A549 (cell line): ENCODE measurements at regions not wholly inside any gene's neighbourhood (a gene's known extent, or its start where the extent isn't known, plus 50 kb on each side); places are given as distances from the start of the nearest gene placed in this dataset.

Experiments
- ATAC-seq, 2 experiments: fragments of 200-7000 bp in 1 of 2; fragments of >200 bp in 1 of 2; cut with Nextera tagmentation in 1 of 2; cut with Tn5 transposase in 1 of 2; 3 replicates each; pipeline versions ENCODE4 v1.8.0 to v1.9.1; 2018 to 2020; ENCODE audit warnings: mild to moderate bottlenecking in 1 of 2, moderate library complexity in 1 of 2
- CTCF ChIA-PET: fragments of 300-600 bp; sonication (Branson Sonifier 250); formaldehyde crosslinking; extraction: SDS; loops from one replicate; lab custom pipeline; 2021; ENCODE audit warnings: antibody characterized with exemption, inconsistent platforms; lab: Yijun Ruan, JAX
- POLR2A ChIA-PET: fragments of 350-600 bp; formaldehyde crosslinking; extraction: SDS; loops from one replicate; lab custom pipeline; 2021; ENCODE audit warnings: antibody characterized with exemption, inconsistent platforms; lab: Yijun Ruan, JAX
- DNase-seq, 2 experiments: peaks; one replicate each; pipeline versions ENCODE4 v3.0.0 to v3.0.0-alpha.2; 2011 to 2016; ENCODE audit warnings: low read depth in 1 of 2, low spot score in 1 of 2
- FAIRE-seq: peaks from 2 replicates; lab custom pipeline; 2011; peaks lifted over from hg19 to GRCh38; lab: Jason Lieb, UNC
- H3K27ac ChIP-seq, 2 experiments: fragments of >200 bp; sonication (Bioruptor Twin); formaldehyde crosslinking; 3 replicates each; pipeline ENCODE4 v1.5.1; 2016 to 2017
- H3K4me1 ChIP-seq: fragments of >200 bp; sonication (Bioruptor Twin); formaldehyde crosslinking; 3 replicates; pipeline ENCODE4 v1.6.1; 2016
- H3K4me2 ChIP-seq: fragments of >200 bp; sonication (Bioruptor Twin); formaldehyde crosslinking; 3 replicates; pipeline ENCODE4 v1.6.1; 2016
- H3K4me3 ChIP-seq: fragments of >200 bp; sonication (Bioruptor Twin); formaldehyde crosslinking; 3 replicates; pipeline ENCODE4 v1.5.1; 2016
- H3K9me3 ChIP-seq: fragments of >200 bp; sonication (Bioruptor Twin); formaldehyde crosslinking; 3 replicates; pipeline ENCODE4 v1.6.1; 2016
- CBX2 ChIP-seq: fragments of 200-600 bp; sonication (generic); IDR thresholded peaks from 2 replicates; pipeline ENCODE4 v1.6.1; 2016; ENCODE audit warnings: low read depth, mild to moderate bottlenecking, borderline replicate concordance
- CHD4 ChIP-seq: fragments of 200-600 bp; sonication (generic); IDR thresholded peaks from 2 replicates; pipeline ENCODE4 v1.6.1; 2016; ENCODE audit warnings: antibody characterized with exemption, mild to moderate bottlenecking, borderline replicate concordance
- EHF ChIP-seq: fragments of 250-450 bp; sonication (Bioruptor Pico); IDR thresholded peaks from 2 replicates; pipeline ENCODE4 v1.5.0; 2020; ENCODE audit warnings: mild to moderate bottlenecking
- EHMT2 ChIP-seq: fragments of 200-600 bp; sonication (generic); IDR thresholded peaks from 2 replicates; pipeline ENCODE4 v1.6.1; 2016; ENCODE audit warnings: antibody characterized with exemption, low read depth, mild to moderate bottlenecking, moderate library complexity
- EP300 ChIP-seq, 2 experiments: fragments of >200 bp; sonication (Bioruptor Twin); formaldehyde crosslinking; IDR thresholded peaks; 2 replicates in 1 of 2; 3 replicates in 1 of 2; pipeline ENCODE4 v1.6.1; 2016 to 2017
- ESRRA ChIP-seq: fragments of 150-350 bp; IDR thresholded peaks from 2 replicates; pipeline ENCODE4 v1.6.1; 2014; ENCODE audit warnings: mild to moderate bottlenecking, low read length, borderline replicate concordance
- FOXS1 ChIP-seq: fragments of 250-450 bp; sonication (Bioruptor Pico); IDR thresholded peaks from 2 replicates; pipeline ENCODE4 v1.5.0; 2020; ENCODE audit warnings: mild to moderate bottlenecking, moderate library complexity
- GATA3 ChIP-seq: IDR thresholded peaks from 2 replicates; pipeline ENCODE4 v1.6.1; 2012; ENCODE audit warnings: borderline replicate concordance
- HEYL ChIP-seq: fragments of 250-450 bp; sonication (Bioruptor Pico); IDR thresholded peaks from 2 replicates; pipeline ENCODE4 v1.8.0; 2021; ENCODE audit warnings: mild to moderate bottlenecking, moderate library complexity
- HOXA7 ChIP-seq: fragments of 250-450 bp; sonication (Bioruptor Pico); IDR thresholded peaks from 2 replicates; pipeline ENCODE4 v1.5.0; 2020; ENCODE audit warnings: mild to moderate bottlenecking, moderate library complexity
- HOXB5 ChIP-seq: fragments of 250-450 bp; sonication (Bioruptor Pico); IDR thresholded peaks from 2 replicates; pipeline ENCODE4 v1.5.0; 2020; ENCODE audit warnings: mild to moderate bottlenecking, moderate library complexity
- KDM1A ChIP-seq: fragments of 200-600 bp; sonication (generic); IDR thresholded peaks from 2 replicates; pipeline ENCODE4 v1.6.1; 2016; ENCODE audit warnings: low read depth, mild to moderate bottlenecking
- KDM5A ChIP-seq: fragments of 200-600 bp; sonication (generic); IDR thresholded peaks from 2 replicates; pipeline ENCODE4 v1.6.1; 2016; ENCODE audit warnings: antibody characterized with exemption, mild to moderate bottlenecking
- MAFK ChIP-seq: fragments of 450-650 bp; IDR thresholded peaks from 2 replicates; pipeline ENCODE4 v1.6.1; 2014; ENCODE audit not compliant: partially characterized antibody
- MYC ChIP-seq: IDR thresholded peaks from 2 replicates; pipeline ENCODE4 v1.6.1; 2012; ENCODE audit warnings: mild to moderate bottlenecking, inconsistent platforms, low read length, improper control_type of control experiment, borderline replicate concordance
- PHF8 ChIP-seq: fragments of 200-600 bp; sonication (generic); IDR thresholded peaks from 2 replicates; pipeline ENCODE4 v1.6.1; 2016; ENCODE audit warnings: low read depth, mild to moderate bottlenecking, antibody characterized with exemption, moderate library complexity, borderline replicate concordance
- POLR2AphosphoS2 ChIP-seq: conservative IDR thresholded peaks from 2 replicates; pipeline ENCODE4 v1.6.1; 2012; ENCODE audit warnings: low read length, improper control_type of control experiment, inconsistent platforms
- RCOR1 ChIP-seq: fragments of 150-350 bp; IDR thresholded peaks from 2 replicates; pipeline ENCODE4 v1.6.1; 2014; ENCODE audit warnings: antibody characterized with exemption, low read length, low read depth
- RFX5 ChIP-seq: fragments of 450-650 bp; IDR thresholded peaks from 2 replicates; pipeline ENCODE4 v1.7.1; 2014; ENCODE audit warnings: antibody characterized with exemption, mild to moderate bottlenecking, moderate library complexity
- TFCP2L1 ChIP-seq: fragments of 250-450 bp; sonication (Bioruptor Pico); IDR thresholded peaks from 2 replicates; pipeline ENCODE4 v1.5.0; 2021; ENCODE audit warnings: mild to moderate bottlenecking
- ZFP36 ChIP-seq: fragments of 450-650 bp; IDR thresholded peaks from 2 replicates; pipeline ENCODE4 v1.6.1; 2014; ENCODE audit warnings: borderline replicate concordance; ENCODE audit not compliant: partially characterized antibody
- ZNF302 ChIP-seq: fragments of 250-450 bp; sonication (Bioruptor Pico); IDR thresholded peaks from 2 replicates; pipeline ENCODE4 v1.9.0; 2021; ENCODE audit warnings: inconsistent platforms, mild to moderate bottlenecking, moderate library complexity
- WGBS: methylation state at CpG from one replicate; pipeline ENCODE4 v1.1.6; 2017; ENCODE audit errors: missing lambda C conversion rate; 5-methylcytosine and 5-hydroxymethylcytosine counted together
- TF ChIP-seq, protein P1 (sequence below): IDR thresholded peaks from 2 replicates; pipeline ENCODE4 v1.6.1; 2012; ENCODE audit warnings: low read depth, borderline replicate concordance
- TF ChIP-seq, protein P2 (sequence below): fragments of 200-600 bp; sonication (generic); IDR thresholded peaks from 2 replicates; pipeline ENCODE4 v1.6.1; 2016; ENCODE audit warnings: antibody characterized with exemption, mild to moderate bottlenecking, moderate library complexity
- TF ChIP-seq, protein P3 (sequence below): fragments of >200 bp; sonication (Bioruptor Twin); formaldehyde crosslinking; IDR thresholded peaks from 3 replicates; pipeline ENCODE4 v1.5.1; 2016
- TF ChIP-seq, protein P4 (sequence below): fragments of 250-450 bp; sonication (Bioruptor Pico); IDR thresholded peaks from 2 replicates; pipeline ENCODE4 v1.5.0; 2021; ENCODE audit warnings: mild to moderate bottlenecking, moderate library complexity, borderline replicate concordance
- TF ChIP-seq, protein P5 (sequence below): fragments of >200 bp; sonication (Bioruptor Twin); formaldehyde crosslinking; IDR thresholded peaks from 2 replicates; pipeline ENCODE4 v1.6.1; 2016

DNA sequence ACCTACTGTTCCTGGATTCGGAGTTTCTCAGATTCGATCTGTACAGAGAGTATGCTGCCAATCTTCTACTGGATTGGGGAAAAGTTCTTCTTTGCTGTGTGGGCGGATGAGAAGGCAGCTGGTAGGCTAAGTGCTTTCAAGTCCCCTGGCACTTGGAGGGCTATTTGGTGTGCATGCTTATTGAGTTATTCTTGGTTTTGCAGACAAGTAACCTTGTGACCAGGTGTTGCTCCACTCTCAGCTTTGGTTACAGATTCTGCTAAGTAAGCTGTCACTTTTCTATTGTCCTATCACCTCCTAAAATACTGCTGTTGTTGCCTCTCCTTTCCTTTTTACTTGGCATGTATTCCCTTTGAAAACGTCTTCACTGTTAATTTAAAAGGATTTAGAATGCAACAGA lies 1375.1 kb upstream of the LRRTM3 start:
- no peak for FAIRE-seq
- no peak for DNase-seq
- Histone ChIP-seq H3K4me3 (no peak overlapping the region), H3K4me1 (no peaks in the 10 kb centered on the region), H3K4me2 (no peak overlapping the region), H3K9me3 (no peaks in the 10 kb centered on the region), H3K27ac (no peak overlapping the region)
- ChIA-PET POLR2A (no interaction called here), CTCF (no interaction called here)
- ATAC-seq = no peak
- 55% methylated on average over 4 of the region's 4 CpGs for WGBS
- no peak for TF ChIP-seq MAFK
- TF ChIP-seq HEYL (CRISPR knock-in tag) = no peak
- TF ChIP-seq CHD4 = no peak
- TF ChIP-seq KDM1A = no peak
- TF ChIP-seq, protein P1, sequence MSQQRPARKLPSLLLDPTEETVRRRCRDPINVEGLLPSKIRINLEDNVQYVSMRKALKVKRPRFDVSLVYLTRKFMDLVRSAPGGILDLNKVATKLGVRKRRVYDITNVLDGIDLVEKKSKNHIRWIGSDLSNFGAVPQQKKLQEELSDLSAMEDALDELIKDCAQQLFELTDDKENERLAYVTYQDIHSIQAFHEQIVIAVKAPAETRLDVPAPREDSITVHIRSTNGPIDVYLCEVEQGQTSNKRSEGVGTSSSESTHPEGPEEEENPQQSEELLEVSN = no peak
- TF ChIP-seq FOXS1 (CRISPR knock-in tag) = no peak
- TF ChIP-seq TFCP2L1 (CRISPR knock-in tag) = no peak
- no peak for TF ChIP-seq KDM5A
- no peak for TF ChIP-seq EP300 (IDR thresholded peaks at IDR 0.05)
- TF ChIP-seq PHF8 = no peak
- no peak for TF ChIP-seq HOXA7 (CRISPR knock-in tag)
- no peak for TF ChIP-seq HOXB5
- TF ChIP-seq, protein P2, sequence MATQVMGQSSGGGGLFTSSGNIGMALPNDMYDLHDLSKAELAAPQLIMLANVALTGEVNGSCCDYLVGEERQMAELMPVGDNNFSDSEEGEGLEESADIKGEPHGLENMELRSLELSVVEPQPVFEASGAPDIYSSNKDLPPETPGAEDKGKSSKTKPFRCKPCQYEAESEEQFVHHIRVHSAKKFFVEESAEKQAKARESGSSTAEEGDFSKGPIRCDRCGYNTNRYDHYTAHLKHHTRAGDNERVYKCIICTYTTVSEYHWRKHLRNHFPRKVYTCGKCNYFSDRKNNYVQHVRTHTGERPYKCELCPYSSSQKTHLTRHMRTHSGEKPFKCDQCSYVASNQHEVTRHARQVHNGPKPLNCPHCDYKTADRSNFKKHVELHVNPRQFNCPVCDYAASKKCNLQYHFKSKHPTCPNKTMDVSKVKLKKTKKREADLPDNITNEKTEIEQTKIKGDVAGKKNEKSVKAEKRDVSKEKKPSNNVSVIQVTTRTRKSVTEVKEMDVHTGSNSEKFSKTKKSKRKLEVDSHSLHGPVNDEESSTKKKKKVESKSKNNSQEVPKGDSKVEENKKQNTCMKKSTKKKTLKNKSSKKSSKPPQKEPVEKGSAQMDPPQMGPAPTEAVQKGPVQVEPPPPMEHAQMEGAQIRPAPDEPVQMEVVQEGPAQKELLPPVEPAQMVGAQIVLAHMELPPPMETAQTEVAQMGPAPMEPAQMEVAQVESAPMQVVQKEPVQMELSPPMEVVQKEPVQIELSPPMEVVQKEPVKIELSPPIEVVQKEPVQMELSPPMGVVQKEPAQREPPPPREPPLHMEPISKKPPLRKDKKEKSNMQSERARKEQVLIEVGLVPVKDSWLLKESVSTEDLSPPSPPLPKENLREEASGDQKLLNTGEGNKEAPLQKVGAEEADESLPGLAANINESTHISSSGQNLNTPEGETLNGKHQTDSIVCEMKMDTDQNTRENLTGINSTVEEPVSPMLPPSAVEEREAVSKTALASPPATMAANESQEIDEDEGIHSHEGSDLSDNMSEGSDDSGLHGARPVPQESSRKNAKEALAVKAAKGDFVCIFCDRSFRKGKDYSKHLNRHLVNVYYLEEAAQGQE = no peak
- TF ChIP-seq EHMT2 = no peak
- TF ChIP-seq EHF = no peak
- no peak for TF ChIP-seq GATA3
- TF ChIP-seq RCOR1 = no peak
- TF ChIP-seq, protein P3, sequence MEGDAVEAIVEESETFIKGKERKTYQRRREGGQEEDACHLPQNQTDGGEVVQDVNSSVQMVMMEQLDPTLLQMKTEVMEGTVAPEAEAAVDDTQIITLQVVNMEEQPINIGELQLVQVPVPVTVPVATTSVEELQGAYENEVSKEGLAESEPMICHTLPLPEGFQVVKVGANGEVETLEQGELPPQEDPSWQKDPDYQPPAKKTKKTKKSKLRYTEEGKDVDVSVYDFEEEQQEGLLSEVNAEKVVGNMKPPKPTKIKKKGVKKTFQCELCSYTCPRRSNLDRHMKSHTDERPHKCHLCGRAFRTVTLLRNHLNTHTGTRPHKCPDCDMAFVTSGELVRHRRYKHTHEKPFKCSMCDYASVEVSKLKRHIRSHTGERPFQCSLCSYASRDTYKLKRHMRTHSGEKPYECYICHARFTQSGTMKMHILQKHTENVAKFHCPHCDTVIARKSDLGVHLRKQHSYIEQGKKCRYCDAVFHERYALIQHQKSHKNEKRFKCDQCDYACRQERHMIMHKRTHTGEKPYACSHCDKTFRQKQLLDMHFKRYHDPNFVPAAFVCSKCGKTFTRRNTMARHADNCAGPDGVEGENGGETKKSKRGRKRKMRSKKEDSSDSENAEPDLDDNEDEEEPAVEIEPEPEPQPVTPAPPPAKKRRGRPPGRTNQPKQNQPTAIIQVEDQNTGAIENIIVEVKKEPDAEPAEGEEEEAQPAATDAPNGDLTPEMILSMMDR = no peak
- TF ChIP-seq, protein P4, sequence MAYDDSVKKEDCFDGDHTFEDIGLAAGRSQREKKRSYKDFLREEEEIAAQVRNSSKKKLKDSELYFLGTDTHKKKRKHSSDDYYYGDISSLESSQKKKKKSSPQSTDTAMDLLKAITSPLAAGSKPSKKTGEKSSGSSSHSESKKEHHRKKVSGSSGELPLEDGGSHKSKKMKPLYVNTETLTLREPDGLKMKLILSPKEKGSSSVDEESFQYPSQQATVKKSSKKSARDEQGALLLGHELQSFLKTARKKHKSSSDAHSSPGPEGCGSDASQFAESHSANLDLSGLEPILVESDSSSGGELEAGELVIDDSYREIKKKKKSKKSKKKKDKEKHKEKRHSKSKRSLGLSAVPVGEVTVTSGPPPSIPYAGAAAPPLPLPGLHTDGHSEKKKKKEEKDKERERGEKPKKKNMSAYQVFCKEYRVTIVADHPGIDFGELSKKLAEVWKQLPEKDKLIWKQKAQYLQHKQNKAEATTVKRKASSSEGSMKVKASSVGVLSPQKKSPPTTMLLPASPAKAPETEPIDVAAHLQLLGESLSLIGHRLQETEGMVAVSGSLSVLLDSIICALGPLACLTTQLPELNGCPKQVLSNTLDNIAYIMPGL (CRISPR knock-in tag) = no peak

DNA sequence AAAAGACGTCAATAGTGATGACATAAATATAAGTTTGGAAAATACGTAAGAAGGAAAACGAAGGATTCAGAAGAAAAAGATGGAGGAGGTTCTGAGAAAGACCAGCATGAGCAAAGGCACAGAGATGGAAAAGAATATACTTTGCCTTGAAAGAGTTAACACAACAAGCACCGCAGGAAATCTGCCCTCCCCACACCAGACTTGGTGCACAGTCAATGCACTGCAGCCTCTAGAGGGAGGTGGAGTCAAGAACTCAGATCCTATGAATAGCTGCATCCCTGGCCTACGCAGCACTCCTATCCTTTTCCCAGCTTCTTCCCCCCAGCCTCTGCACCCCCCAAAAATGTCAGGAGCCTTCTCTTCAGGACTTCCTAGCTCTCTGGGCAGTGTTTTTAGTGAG lies 1370.6 kb upstream of the LRRTM3 start:
- TF ChIP-seq RCOR1 (no peak), MYC (no peak), POLR2AphosphoS2 (no peak), EP300 (IDR thresholded peaks at IDR 0.05) (no peak), RFX5 (no peak), CBX2 (no peak), MAFK (no peak), ZFP36 (no peak), KDM1A (no peak), ZNF302 (CRISPR knock-in tag) (no peak), ESRRA (no peak)
- TF ChIP-seq, protein P1 = no peak
- TF ChIP-seq, protein P5, sequence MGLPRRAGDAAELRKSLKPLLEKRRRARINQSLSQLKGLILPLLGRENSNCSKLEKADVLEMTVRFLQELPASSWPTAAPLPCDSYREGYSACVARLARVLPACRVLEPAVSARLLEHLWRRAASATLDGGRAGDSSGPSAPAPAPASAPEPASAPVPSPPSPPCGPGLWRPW = no peak
- FAIRE-seq = no peak
- WGBS = 63% methylated on average over 5 of the region's 5 CpGs
- ChIA-PET POLR2A (no interaction called here), CTCF (no interaction called here)
- ATAC-seq = no peak
- no peak for DNase-seq
- no peaks in the 10 kb centered on the region for H3K9me3 ChIP-seq
- no peaks in the 10 kb centered on the region for H3K4me1 ChIP-seq
- no peak overlapping the region for H3K27ac ChIP-seq
- no peak overlapping the region for H3K4me3 ChIP-seq
- H3K4me2 ChIP-seq = no peak overlapping the region
